WTC11 (cell line): ENCODE measurements at regions not wholly inside any gene's neighbourhood (a gene's known extent, or its start where the extent isn't known, plus 50 kb on each side); places are given as distances from the start of the nearest gene placed in this dataset.

Source experiments
- CREB1 ChIP-seq: sonication (generic); formaldehyde crosslinking; IDR thresholded peaks from 2 replicates; pipeline ENCODE4 v1.8.0; 2023; ENCODE audit warnings: mild to moderate bottlenecking, missing genetic modification reagents
- TEAD1 ChIP-seq: sonication (generic); formaldehyde crosslinking; IDR thresholded peaks from 2 replicates; pipeline ENCODE4 v1.8.0; 2022; ENCODE audit warnings: mild to moderate bottlenecking, missing genetic modification reagents
- ZNF232 ChIP-seq: sonication (generic); formaldehyde crosslinking; IDR thresholded peaks from 2 replicates; pipeline ENCODE4 v1.8.0; 2022; ENCODE audit warnings: mild to moderate bottlenecking, missing genetic modification reagents
- TF ChIP-seq, protein P1 (sequence below): fragments of 200-600 bp; IDR thresholded peaks from 2 replicates; pipeline ENCODE4 v1.8.0; 2022; ENCODE audit warnings: antibody characterized with exemption

DNA sequence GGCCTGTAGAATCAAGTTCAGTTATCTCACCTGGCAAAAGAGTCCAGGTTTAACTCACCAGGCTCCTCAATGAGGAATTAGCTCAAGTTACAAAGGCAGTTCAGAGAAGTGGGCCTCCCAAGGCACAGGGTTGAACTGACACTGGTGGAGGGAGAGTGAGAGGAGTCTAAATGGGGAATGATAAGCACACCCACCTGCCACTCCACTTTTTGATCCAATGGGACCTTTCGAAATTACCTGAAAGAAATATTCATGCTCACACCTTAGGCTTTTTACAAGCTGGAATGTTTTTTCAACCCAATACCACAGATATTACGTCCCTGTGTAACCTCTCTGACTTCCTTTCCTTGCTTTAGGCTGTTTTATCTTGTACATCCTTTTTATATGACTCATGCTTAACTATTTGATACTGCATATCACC, 642.7 kb upstream of the TENM4 start:
- TF ChIP-seq, protein P1, sequence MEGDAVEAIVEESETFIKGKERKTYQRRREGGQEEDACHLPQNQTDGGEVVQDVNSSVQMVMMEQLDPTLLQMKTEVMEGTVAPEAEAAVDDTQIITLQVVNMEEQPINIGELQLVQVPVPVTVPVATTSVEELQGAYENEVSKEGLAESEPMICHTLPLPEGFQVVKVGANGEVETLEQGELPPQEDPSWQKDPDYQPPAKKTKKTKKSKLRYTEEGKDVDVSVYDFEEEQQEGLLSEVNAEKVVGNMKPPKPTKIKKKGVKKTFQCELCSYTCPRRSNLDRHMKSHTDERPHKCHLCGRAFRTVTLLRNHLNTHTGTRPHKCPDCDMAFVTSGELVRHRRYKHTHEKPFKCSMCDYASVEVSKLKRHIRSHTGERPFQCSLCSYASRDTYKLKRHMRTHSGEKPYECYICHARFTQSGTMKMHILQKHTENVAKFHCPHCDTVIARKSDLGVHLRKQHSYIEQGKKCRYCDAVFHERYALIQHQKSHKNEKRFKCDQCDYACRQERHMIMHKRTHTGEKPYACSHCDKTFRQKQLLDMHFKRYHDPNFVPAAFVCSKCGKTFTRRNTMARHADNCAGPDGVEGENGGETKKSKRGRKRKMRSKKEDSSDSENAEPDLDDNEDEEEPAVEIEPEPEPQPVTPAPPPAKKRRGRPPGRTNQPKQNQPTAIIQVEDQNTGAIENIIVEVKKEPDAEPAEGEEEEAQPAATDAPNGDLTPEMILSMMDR = no peak
- TF ChIP-seq ZNF232 (CRISPR knock-in tag) (no peak), CREB1 (CRISPR knock-in tag) (no peak), TEAD1 (CRISPR knock-in tag) (no peak)
